HG03064 (cell line): ENCODE measurements at regions not wholly inside any gene's neighbourhood (a gene's known extent, or its start where the extent isn't known, plus 50 kb on each side); places are given as distances from the start of the nearest gene placed in this dataset.
"Not testable (repeated sequence)": the region's sequence is repeated elsewhere in the genome, so short reads cannot be mapped to it uniquely, and the experiment has no call there.

ENCODE experiments used
- ATAC-seq: cut with Tn5 transposase; IDR thresholded peaks from one replicate; pipeline ENCODE4 v1.9.1; 2021; ENCODE audit warnings: low read depth; ENCODE audit not compliant: unreplicated experiment

DNA sequence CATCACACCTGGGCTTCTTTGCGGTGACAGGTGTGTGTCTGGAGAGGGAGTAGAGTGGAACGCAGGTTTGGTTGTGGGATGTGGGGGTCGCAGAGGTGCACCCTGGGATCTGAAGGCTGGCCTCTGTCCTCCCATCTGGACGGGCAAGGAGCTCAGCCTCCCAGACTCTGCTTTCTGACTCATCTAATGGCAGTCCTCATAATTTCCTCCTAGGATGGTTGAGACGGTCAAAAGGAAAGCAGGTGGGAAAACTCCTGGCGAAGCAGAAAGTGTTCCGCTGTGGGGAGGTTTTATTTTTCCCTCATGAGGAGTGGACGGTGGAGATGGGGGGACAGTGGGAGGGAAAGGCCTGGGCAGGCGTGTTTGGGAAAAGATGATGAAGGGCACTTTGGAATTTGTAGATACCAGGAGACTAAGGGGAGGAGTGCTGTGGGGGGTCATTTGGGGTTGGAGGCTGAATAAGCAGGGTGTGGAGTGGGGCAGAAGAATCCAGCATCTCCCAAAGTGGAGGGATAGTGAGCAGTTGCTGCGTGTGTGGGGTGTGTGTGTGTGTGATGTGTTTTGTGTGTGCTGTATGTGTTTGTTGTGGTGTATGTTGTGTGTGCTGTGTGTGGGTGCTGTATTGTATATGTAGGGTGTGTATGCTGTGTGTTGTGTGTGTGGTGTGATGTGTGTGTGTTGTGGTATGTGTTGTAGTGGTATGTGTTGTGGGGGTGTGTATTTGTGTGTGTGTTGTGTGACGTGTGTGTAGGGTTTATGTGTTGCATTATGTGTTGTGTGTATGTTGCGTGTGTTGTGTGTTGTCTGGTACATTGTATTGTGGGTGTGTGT is 97.2 kb upstream of the PODXL start:
- ATAC-seq = no peak

DNA sequence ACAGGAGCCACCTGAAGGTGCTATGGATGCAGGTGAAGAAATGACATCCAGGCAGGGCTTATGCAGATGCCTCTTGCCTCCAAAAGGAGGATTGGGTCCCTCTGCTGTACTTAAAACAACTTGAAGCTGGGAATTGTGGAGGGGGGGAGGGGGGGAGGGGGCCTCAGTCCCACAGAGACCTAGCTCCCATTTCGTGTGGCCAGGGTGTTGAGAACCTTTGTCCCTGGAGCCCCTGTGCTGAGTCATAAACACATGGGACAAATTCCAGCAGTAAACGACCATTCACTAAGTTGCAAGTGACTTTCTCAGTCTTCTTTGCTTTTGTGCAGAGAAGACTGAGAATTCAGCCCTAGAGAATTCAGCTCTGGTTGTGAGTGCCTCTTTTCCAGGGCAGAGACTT is 96.5 kb upstream of the PODXL start:
- no peak for ATAC-seq

DNA sequence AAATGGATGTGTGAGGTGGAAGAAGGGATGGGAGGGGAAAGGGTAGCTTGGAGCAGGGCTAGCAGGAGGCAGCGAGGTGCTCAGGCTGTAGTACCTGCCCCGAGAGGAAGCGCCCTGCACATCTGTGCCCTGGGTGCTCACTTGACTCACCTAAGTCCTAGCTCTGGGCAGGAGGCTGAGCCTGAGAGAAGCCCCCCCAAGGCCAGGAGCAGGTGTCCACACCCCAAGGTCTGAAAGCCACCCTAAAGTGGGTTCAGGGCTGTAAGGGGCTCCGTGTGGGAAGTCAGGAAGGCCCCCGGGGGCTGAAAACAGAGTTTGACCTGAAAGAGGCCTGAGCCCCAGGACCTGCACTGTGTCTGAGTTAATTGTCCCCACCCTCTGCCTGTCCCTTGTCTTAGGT is 95.8 kb upstream of the PODXL start:
- ATAC-seq = no peak

DNA sequence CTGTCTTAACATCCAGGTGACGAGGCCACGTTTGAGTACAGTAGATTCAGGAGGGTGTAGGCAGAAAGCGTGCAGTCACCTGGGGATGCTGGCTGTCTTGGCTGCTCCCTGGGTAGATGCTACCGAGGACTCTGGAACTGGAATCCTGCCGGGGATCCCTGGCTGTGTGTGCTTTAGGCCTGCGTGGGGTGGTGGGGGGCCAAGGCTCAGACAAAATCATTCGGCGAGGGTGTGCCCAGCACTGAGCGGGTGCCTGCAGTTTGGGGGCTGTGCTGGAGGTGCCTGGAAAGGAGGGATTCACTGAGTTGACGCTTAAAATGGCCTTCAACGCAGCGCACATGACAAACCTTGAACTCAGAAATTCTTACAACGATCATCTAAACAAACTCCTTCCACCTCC is 93.5 kb upstream of the PODXL start:
- no peak for ATAC-seq

DNA sequence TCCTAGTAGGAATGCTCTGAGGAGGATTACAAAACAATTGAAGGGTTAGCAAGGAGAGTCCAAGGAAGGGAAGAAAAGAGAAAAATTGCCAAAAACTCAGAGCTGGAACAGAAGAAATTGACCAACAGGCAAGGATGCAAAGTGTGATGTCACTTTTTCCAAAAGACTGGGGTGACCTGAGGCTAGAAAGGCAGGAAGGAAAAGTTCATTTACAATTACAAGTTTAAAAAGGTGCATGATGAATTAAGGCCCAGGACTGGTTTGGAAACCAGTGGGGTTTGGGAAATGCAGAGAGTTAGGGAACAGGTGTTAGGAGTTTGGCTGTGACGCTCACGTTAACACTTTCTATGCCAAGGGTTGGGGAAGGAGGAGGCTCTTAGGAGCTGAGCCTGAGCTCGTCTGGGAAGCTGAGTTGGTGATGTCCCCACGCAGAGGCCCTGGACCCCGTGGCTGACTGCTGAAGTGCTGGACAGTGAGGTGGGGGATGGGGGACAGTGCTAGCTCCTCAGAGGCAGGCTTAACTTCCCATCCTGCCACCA is 92.6 kb upstream of the PODXL start:
- no peak for ATAC-seq

DNA sequence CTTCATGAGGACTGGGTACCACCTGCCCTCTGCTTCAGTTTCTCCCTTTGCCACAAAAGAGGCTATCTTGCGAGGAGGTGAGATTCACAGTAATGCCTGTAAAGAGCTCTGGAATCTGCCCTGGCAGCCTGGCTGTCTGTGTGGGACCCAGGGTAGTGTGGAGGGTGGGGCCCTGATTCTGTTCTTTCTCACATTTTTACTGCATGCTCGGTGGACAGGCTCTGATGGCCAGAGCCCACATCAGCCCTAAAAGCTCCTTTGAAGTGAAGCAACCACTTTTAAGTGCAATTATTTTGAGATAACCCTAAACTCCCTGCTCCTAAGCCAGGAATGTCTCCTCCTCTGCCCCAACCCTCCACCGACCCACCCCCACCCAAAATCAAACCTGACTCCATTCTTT is 92.1 kb upstream of the PODXL start:
- ATAC-seq = no peak

DNA sequence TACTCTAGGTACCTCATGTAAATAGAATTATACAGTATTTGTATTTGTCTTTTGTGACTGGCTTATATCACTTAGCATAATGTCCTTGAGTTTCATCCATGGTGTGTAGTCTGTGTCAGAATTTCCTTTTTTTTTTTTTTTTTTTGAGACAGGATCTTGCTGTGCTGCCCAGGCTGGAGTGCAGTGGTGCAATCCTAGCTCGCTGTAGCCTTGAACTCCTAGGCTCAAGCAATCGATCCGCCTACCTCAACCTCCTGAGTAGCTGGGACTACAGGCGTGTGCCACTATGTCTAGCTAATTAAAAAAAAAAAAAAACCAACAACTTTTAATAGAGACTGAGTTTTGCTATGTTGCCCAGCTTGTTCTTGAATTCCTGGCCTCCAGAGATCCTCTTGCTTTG is 89.8 kb upstream of the PODXL start:
- no peak for ATAC-seq

DNA sequence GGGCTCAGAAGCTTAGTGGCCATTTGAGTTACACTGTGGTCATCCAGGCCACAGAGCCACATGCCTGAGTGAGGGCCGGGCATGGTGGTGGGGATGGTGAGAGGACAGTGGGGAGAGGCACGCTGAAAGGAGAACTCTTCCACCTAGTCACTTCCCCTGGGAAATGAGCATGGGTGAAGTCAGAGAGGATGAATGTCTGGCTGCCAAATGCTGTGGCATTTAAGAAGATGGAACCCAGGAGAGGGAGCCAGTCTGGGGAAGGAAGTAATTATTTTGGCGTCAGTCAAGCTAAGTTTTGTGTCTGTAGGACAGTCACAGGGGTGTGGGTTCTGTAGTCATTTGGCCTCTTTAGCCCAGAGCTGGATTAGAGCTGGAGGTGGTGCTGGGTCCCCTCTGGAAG is 86.0 kb upstream of the PODXL start:
- no peak for ATAC-seq

DNA sequence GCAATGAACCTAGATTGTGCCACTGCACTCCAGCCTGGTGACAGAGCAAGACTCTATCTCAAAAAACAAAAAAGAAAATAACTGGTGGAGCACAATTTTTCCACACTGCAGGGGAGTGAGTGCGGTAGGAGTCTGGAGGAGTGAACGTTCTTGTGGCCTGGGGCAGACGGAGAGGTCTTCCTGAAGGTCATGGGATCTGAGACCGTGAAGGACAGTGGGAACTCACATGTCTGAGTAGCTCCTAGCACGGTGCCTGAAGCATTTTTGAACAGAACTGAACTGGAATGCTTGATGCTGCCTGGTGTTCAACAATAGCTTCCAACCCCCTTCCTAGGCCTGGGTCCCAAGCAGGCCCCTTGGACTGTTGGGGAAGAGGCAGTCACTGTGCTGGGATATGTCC is 84.3 kb upstream of the PODXL start:
- ATAC-seq = no peak

DNA sequence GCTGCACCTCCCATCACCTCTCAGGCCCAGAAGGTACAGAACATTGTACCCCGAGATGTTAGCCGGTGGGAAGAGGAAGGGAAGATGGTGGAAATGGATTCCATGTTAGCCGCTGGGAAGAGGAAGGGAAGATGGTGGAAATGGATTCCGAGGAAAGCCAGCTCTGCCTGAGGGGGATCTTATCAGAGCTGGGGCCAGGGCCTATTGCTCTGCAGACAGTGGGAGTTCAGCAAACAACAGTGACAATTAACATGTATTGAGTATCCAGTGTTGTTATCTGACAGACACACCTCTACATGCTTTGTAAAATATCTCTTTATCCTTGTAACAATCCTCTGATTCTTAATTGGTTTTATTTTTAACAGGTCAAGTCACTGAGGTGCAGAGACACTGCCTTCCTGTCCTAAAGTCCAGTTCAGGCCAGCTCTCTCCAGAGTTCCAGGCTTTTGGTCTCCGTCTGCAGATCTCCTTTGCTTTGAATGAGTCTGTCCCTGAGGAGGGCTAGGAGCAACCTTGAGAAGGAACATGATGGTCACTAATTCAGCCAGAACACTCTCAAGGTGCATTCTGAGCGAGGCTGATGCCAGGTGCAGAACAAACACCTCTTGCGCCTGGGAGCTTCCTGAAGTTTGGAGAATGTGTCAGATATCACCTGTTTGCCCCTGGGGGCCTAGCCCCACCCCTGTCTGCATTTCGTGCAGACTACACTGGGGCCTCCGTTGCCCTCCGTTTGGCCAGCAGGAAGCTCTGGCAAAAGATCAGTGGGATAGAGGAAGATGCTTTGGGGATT is 82.4 kb upstream of the PODXL start:
- ATAC-seq = no peak

DNA sequence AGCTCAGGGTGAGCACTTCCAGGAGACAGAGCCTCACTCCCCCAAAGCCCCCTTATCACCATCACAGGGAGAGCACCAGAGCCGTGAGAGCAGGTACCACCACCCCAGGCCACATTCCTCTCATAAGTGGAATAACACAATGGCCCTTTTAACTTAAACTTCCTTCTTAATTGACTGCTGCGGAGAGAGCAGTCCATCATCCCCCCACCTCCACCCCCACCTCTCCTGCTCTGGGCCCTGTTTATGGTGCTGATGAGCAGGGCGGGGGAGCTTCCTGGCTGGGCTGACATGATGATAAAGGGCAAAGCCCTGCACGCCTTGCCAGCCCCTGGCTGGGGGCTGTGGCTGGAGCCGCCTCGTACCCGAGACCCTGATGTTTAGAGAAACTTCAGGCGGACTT is 81.4 kb upstream of the PODXL start:
- ATAC-seq = no peak

DNA sequence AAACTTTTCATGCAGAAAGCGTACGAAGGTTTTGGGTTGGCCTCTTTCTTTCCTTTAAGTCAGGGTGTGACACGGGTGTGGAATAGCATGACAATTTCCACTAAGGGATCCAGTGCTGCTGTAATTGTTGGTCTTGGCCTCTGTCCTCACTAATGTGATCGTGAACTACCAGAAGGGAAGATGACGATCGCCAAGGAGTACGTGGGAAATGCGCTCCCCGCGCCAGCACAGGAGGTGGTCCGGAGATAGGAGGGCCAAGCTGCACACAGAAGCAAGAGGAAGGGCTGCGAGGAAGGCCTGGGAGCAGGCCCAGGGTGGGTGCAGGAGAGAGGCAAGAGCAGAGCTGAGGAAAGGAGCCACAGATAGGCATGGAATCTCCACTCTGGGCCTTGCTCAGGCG is 79.7 kb upstream of the PODXL start:
- ATAC-seq = no peak

DNA sequence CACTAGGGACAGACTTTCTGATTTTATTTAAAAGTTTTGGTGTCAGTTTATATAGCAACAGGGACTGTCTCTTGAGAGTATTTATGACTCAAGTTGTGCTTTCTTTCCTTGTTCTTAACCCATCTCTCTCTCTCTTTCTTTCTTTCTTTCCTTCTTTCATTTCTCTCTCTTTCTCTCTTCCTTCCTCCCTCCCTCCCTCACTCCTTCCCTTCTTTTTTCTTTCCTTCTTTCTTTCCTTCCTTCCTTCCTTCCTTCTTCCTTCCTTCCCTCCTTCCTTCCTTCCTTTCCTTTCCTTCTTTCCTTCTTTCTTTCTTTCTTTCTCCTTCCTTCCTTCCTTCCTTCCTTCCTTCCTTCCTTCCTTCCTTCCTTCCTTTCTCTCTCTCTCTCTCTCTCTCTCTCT is 77.8 kb upstream of the PODXL start:
- not testable (repeated sequence) for ATAC-seq

DNA sequence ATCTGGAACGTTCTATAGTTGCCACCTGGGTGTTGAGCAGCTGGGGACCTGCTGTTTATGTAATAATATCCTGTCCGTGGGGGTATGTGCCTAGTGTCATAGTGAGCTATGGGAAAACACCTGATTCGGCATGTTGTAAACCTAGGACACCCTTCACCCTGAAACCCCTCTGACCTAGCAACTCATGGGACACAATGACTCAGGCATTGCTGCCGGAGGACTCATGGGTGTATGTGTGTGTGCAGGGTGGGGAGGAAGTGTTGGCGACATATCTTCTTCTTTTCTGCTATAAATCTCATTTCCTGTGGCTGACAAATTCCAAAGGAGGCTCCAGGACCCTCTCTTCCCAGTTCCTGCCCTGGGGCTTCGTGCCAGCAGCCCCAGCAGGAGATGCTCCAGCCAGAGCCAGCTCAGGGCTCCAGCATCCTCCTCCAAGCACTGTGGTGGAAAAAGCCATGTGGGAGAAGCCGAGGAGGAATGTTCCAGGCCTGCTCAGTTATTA is 77.0 kb upstream of the PODXL start:
- ATAC-seq = no peak

DNA sequence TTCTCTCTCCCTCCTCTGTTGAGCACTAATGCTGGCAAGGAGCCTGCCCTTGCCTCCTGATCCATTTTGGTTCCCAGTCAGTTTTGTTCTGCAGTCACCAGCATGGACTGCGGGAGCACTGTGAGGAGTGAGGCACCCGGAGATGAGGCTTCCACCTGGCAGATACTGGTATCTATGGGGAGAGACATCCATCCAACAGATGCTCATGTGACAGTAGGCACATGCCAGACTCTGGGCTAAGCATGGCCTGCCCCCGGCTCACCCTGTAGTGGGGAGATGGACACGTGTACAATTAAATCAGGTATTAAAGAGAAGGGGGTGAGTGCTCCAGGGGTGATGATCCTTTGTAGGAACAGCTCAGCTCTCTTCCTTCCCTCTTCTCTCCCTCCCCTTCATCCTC is 74.0 kb upstream of the PODXL start:
- no peak for ATAC-seq

DNA sequence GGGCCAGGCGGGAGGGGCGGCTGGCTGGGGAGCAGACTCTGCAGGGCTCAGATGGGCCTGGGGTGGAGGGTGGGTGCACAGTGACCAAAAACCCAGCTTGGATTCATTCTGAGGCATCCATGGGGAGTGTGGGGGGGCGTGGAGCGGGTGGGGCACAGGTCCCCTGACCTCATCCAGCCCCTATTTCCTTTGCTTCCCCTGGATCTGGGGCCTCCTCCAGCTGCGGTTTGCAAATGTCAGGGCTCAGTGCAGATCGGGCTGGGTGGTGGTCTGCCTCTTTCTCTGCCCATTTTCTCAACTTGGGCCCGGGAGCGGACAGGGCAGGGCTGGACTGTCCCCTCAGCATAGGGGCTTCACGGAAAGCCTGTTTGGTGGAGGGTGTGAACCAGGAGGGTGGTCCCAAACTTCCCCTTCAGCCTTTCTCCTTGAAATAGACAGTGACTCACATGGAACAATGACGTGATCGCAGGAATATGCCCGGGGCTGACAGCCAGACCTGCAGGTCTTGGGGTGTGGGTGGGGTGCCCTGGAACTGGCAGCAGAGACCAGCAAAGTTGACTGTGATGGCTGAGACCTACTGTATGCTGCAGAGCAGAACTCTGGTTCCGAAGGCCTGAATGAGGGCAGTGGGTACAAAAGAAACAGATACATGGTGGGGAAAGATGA is 72.9 kb upstream of the PODXL start:
- no peak for ATAC-seq

DNA sequence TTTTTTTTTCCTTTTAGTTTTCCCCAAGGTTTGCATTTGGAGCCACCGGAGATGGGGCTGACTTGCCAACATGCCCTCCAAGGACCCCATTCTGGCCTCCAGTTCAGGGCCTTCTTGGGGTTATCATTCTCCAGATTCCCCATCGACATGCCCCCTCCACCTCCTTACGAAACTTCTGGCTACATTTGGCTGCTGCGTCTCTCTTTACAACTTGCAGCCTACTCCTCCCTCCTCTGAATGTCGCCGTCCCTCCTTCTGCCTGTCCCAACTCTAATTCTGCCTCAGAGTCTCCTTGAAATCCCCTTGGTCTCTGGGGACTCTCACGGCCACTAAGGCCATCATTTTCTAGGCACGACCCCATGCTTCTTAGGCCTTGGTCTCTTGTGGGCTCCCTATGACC is 72.2 kb upstream of the PODXL start:
- ATAC-seq = no peak

DNA sequence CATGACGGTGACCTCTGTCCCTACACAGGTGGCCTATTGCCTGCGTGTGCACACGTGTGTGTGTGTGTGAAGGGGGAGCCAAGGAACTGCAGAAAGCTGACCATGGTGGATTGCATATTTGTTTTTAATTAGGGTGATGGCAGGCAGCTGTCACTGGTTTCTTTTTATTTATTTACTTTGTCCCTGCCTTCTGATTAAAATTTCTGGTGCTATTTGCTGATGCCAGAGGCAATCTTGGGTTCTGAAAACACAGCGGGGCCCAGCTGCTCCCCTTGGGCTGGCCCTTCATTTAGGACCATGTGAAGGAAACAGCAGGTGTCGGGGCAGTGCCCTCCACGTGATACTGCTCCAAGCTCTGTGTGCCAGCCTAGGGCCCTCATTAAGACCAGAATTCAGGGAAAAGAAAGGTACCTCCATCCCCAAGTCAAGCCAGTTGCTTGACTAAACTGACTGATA is 71.3 kb upstream of the PODXL start:
- no peak for ATAC-seq

DNA sequence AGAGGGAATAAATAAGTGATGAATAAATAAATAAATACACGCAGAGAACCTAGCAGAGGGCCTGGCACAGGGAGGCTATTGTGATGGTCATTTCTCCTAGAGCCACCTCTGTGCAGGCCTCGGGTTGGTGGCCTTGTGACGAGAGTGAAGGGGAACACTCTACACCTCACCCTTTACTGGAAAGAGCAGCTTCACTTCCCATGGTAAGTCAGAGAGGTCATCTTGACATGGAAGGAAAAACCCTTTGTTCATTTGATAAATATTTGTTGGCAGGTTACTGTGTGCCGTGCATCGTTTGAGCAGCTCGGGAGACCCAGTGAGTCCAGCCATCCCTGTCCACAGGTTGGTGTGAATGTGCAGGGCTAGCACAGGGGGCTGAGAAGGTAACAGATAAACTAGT is 70.2 kb upstream of the PODXL start:
- ATAC-seq = no peak

DNA sequence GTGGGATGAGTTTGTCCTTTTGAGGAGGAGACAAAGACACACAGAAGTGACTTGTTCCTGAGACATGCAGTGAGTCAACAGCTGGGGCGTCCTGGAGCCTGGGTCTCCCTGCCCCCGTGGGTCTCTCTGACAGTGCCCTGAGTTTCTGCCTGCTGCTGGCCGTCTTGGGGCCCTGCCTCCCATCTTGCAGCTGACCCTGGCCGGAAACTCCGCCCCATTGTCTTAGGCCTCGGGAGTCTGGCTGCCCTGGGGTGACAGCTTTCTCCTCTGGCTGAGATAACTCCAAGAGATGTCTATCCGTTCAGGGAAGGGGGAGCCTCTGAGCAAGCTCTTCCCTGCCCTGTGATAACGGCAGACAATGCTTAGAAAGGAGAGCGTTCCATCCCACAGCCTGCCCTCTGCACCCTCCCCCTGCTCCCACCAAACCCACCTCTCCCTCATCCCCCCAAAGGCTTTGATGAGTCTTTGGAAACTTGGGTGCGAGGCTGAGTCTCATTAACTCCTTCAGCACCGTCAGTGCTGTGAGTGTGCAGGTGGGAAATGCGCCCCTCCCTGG is 69.5 kb upstream of the PODXL start:
- no peak for ATAC-seq

DNA sequence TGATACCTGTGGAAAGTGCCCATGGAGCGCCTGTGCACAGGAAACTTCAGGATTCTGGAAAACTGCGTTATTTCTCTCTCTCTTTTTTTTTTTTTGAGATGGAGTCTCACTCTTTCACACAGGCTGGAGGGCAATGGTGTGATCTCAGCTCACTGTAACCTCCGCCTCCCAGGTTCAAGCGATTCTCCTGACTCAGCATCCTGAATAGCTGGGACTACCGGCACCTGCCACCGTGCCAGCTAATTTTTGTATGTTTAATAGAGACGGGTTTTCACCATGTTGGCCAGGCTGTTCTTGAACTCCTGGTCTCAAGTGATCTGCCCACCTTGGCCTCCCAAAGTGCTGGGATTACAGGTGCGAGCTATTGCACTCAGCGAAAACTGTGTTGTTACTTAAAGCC is 68.9 kb upstream of the PODXL start:
- ATAC-seq = not testable (repeated sequence)
